ENCODE measurements at regions not wholly inside any gene's neighbourhood (a gene's known extent, or its start where the extent isn't known, plus 50 kb on each side); places are given as distances from the start of the nearest gene placed in this dataset.

- TF ChIP-seq CTCF (IDR thresholded peaks at IDR 0.05) = peak; percentile 70
Observed at GRCh38 chr1:88061492-88062177, 622.4 kb upstream of the PKN2 start.

GRCh38 chr1:88062650-88063153, 621.4 kb upstream of the PKN2 start:
- no peak for TF ChIP-seq CTCF (IDR thresholded peaks at IDR 0.05)

- TF ChIP-seq CTCF (IDR thresholded peaks at IDR 0.05) = no peak
Observed at GRCh38 chr1:88063605-88064004, 620.5 kb upstream of the PKN2 start.

- TF ChIP-seq CTCF (IDR thresholded peaks at IDR 0.05) = no peak
Observed at GRCh38 chr1:88068407-88068960, 615.6 kb upstream of the PKN2 start.

GRCh38 chr1:88070956-88071355, 613.1 kb upstream of the PKN2 start:
- no peak for TF ChIP-seq CTCF (IDR thresholded peaks at IDR 0.05)

- no peak for TF ChIP-seq CTCF (IDR thresholded peaks at IDR 0.05)
Observed at GRCh38 chr1:88074661-88075060, 609.4 kb upstream of the PKN2 start.

- TF ChIP-seq CTCF (IDR thresholded peaks at IDR 0.05) = no peak
Observed at GRCh38 chr1:88075813-88076212, 608.3 kb upstream of the PKN2 start.
